SU-DHL-6 (cell line): ENCODE measurements at regions not wholly inside any gene's neighbourhood (a gene's known extent, or its start where the extent isn't known, plus 50 kb on each side); places are given as distances from the start of the nearest gene placed in this dataset.

ENCODE experiments used
- EZH2phosphoT487 ChIP-seq: fragments of 200-600 bp; sonication (generic), shearing (Covaris generic); conservative IDR thresholded peaks from 2 replicates; pipeline ENCODE4 v1.6.1; 2018; ENCODE audit warnings: mild to moderate bottlenecking, antibody characterized with exemption, low read length, moderate library complexity, mixed read lengths
- TF ChIP-seq, protein P1 (sequence below): fragments of 200-600 bp; sonication (generic); IDR thresholded peaks from one replicate; pipeline ENCODE4 v1.5.1; 2017; ENCODE audit warnings: antibody characterized with exemption, mild to moderate bottlenecking, low read length, moderate library complexity; ENCODE audit not compliant: insufficient read depth, poor library complexity, severe bottlenecking

DNA sequence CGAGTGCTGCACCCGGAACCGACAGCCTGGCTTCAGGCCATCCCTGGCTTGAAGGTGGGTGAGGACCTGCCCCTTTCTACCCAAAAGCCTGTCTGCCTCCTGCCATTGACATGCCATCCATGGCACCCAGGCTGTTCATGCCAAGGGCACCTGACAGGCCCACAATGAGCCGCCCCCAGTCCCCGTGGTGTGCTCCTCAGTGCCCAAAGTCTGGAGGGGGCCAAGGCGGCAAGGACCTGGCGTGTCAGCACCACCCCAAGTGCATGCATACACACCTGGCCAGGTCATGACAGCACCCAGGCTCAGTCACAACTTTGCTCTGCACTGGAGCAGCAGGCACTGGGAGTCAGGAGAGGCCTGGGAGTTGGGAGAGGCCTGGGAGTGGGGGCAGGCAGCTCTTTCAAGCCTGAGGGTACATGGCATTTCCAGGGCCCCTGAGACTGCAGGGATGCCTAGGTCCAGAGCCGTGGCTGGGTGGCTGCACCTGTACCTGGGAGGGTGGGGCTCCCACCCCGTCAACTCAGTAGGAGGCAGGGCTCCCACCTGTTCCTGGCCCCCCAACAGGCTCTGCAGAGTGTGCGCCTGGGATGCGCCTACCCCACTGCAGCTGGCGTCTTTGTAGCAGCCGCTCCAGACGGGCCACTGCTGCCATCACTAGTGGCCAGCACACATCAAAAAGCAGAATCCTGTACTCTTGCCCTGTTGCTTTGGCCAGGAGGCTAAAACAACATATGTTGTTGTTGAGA, 71.7 kb downstream of the ZNF467 start:
- TF ChIP-seq, protein P1, sequence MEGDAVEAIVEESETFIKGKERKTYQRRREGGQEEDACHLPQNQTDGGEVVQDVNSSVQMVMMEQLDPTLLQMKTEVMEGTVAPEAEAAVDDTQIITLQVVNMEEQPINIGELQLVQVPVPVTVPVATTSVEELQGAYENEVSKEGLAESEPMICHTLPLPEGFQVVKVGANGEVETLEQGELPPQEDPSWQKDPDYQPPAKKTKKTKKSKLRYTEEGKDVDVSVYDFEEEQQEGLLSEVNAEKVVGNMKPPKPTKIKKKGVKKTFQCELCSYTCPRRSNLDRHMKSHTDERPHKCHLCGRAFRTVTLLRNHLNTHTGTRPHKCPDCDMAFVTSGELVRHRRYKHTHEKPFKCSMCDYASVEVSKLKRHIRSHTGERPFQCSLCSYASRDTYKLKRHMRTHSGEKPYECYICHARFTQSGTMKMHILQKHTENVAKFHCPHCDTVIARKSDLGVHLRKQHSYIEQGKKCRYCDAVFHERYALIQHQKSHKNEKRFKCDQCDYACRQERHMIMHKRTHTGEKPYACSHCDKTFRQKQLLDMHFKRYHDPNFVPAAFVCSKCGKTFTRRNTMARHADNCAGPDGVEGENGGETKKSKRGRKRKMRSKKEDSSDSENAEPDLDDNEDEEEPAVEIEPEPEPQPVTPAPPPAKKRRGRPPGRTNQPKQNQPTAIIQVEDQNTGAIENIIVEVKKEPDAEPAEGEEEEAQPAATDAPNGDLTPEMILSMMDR: no peak
- no peak for TF ChIP-seq EZH2phosphoT487
